Activated CD4-positive, alpha-beta T cell treated with anti-CD3 and anti-CD28 coated beads, Interleukin-2, amount 10 ng/mL, durations not matched to agents 24 days and 14 days (primary cell): ENCODE measurements at regions not wholly inside any gene's neighbourhood (a gene's known extent, or its start where the extent isn't known, plus 50 kb on each side); places are given as distances from the start of the nearest gene placed in this dataset.

Source experiments
- DNase-seq: peaks from one replicate; pipeline ENCODE4 v3.0.0; 2022
- H3K27ac Mint-ChIP-seq: one replicate; pipeline ENCODE4 v1.8.0; 2022; ENCODE audit warnings: mild to moderate bottlenecking, mixed read lengths
- H3K27me3 Mint-ChIP-seq: one replicate; pipeline ENCODE4 v1.8.0; 2022; ENCODE audit warnings: mixed read lengths
- H3K36me3 Mint-ChIP-seq: one replicate; pipeline ENCODE4 v1.8.0; 2022; ENCODE audit warnings: low read depth, mild to moderate bottlenecking, mixed read lengths
- H3K4me1 Mint-ChIP-seq: one replicate; pipeline ENCODE4 v1.8.0; 2021; ENCODE audit warnings: mixed read lengths
- H3K4me3 Mint-ChIP-seq: one replicate; pipeline ENCODE4 v1.8.0; 2022; ENCODE audit warnings: mild to moderate bottlenecking, moderate library complexity, mixed read lengths
- H3K9me3 Mint-ChIP-seq: one replicate; pipeline ENCODE4 v1.8.0; 2021; ENCODE audit warnings: mixed read lengths
- intact Hi-C: fragments of 100-400 bp; cut with micrococcal nuclease; formaldehyde crosslinking; loops from one replicate; pipeline ENCODE4 v1.15.1; 2023

- Mint-ChIP-seq H3K27me3 (peaks cover 3% of the 10 kb centered on the region), H3K27ac (no peak overlapping the region), H3K4me3 (no peak overlapping the region), H3K9me3 (peaks cover 12% of the 10 kb centered on the region), H3K4me1 (peaks cover 54% of the 10 kb centered on the region), H3K36me3 (peaks cover 2% of the 10 kb centered on the region)
- peak; percentile 53 for DNase-seq
- intact Hi-C loops, result loop anchor here (5.0 kb wide), 2 partner anchors 152 to 213 kb away; no protein-coding TSS in a partner anchor
Measured at GRCh38 chr6:105884426-105884825, 201.7 kb upstream of the PRDM1 start.

GRCh38 chr6:105884011-105884410, 202.1 kb upstream of the PRDM1 start:
- H3K27ac Mint-ChIP-seq, result no peak overlapping the region
- H3K4me1 Mint-ChIP-seq, result peaks cover 56% of the 10 kb centered on the region
- intact Hi-C loops, result loop anchor here (5.0 kb wide), 2 partner anchors 152 to 213 kb away; no protein-coding TSS in a partner anchor
- peaks cover 3% of the 10 kb centered on the region for H3K27me3 Mint-ChIP-seq
- peak; percentile 55 for DNase-seq
- H3K4me3 Mint-ChIP-seq, result no peak overlapping the region
- peaks cover 9% of the 10 kb centered on the region for H3K9me3 Mint-ChIP-seq
- H3K36me3 Mint-ChIP-seq, result peaks cover 2% of the 10 kb centered on the region

GRCh38 chr6:105882828-105883227, 203.3 kb upstream of the PRDM1 start:
- peak; percentile 42 for DNase-seq
- Mint-ChIP-seq H3K9me3 (peaks cover 14% of the 10 kb centered on the region), H3K36me3 (no peaks in the 10 kb centered on the region), H3K27me3 (peaks cover 3% of the 10 kb centered on the region), H3K4me1 (peaks cover 55% of the 10 kb centered on the region), H3K27ac (no peak overlapping the region), H3K4me3 (no peak overlapping the region)
- intact Hi-C loops, result loop anchor here (5.0 kb wide), 2 partner anchors 151 to 214 kb away; no protein-coding TSS in a partner anchor

- no peak overlapping the region for H3K27ac Mint-ChIP-seq
- no peaks in the 10 kb centered on the region for H3K36me3 Mint-ChIP-seq
- DNase-seq, result peak; percentile 34
- H3K9me3 Mint-ChIP-seq, result peaks cover 16% of the 10 kb centered on the region
- H3K4me3 Mint-ChIP-seq, result no peak overlapping the region
- peaks cover 3% of the 10 kb centered on the region for H3K27me3 Mint-ChIP-seq
- peaks cover 50% of the 10 kb centered on the region for H3K4me1 Mint-ChIP-seq
- intact Hi-C loops, result loop anchor here (5.0 kb wide), 2 partner anchors 150 to 215 kb away; no protein-coding TSS in a partner anchor
Measured at GRCh38 chr6:105882121-105882803, 203.9 kb upstream of the PRDM1 start.

- Mint-ChIP-seq H3K4me3 (no peak overlapping the region), H3K36me3 (no peaks in the 10 kb centered on the region), H3K27me3 (peaks cover 3% of the 10 kb centered on the region), H3K27ac (no peak overlapping the region), H3K9me3 (peaks cover 16% of the 10 kb centered on the region), H3K4me1 (peaks cover 45% of the 10 kb centered on the region)
- no peak for DNase-seq
- intact Hi-C loops, result loop anchor here (2.0 to 5.0 kb wide), 3 partner anchors 71 to 216 kb away; no protein-coding TSS in a partner anchor
Measured at GRCh38 chr6:105881608-105882007, 204.5 kb upstream of the PRDM1 start.

- Mint-ChIP-seq H3K36me3 (no peaks in the 10 kb centered on the region), H3K27me3 (peaks cover 3% of the 10 kb centered on the region), H3K27ac (peak overlapping the region; percentile 25), H3K9me3 (peaks cover 17% of the 10 kb centered on the region), H3K4me3 (peak overlapping the region; percentile 70), H3K4me1 (peaks cover 39% of the 10 kb centered on the region)
- peak; percentile 70 for DNase-seq
- intact Hi-C loops, result loop anchor here (1.0 to 5.0 kb wide), 4 partner anchors 20 to 217 kb away; no protein-coding TSS in a partner anchor
Measured at GRCh38 chr6:105880030-105880492, 206.1 kb upstream of the PRDM1 start.

GRCh38 chr6:105879146-105879545, 207.0 kb upstream of the PRDM1 start:
- H3K4me3 Mint-ChIP-seq, result no peak overlapping the region
- H3K36me3 Mint-ChIP-seq, result no peaks in the 10 kb centered on the region
- intact Hi-C loops, result loop anchor here (10.0 kb wide), 1 partner anchor 394 kb away; no protein-coding TSS in a partner anchor
- peaks cover 20% of the 10 kb centered on the region for H3K9me3 Mint-ChIP-seq
- H3K27ac Mint-ChIP-seq, result no peak overlapping the region
- no peak for DNase-seq
- peaks cover 35% of the 10 kb centered on the region for H3K4me1 Mint-ChIP-seq
- peaks cover 3% of the 10 kb centered on the region for H3K27me3 Mint-ChIP-seq

- intact Hi-C loops, result loop anchor here (10.0 kb wide), 1 partner anchor 391 kb away; no protein-coding TSS in a partner anchor
- peaks cover 3% of the 10 kb centered on the region for H3K27me3 Mint-ChIP-seq
- H3K4me3 Mint-ChIP-seq, result no peak overlapping the region
- H3K36me3 Mint-ChIP-seq, result peaks cover 2% of the 10 kb centered on the region
- peaks cover 31% of the 10 kb centered on the region for H3K4me1 Mint-ChIP-seq
- H3K27ac Mint-ChIP-seq, result no peak overlapping the region
- DNase-seq, result peak; percentile 48
- H3K9me3 Mint-ChIP-seq, result peaks cover 19% of the 10 kb centered on the region
Measured at GRCh38 chr6:105875974-105876640, 210.0 kb upstream of the PRDM1 start.

- intact Hi-C loops, result loop anchor here (10.0 kb wide), 1 partner anchor 390 kb away; no protein-coding TSS in a partner anchor
- DNase-seq, result no peak
- H3K36me3 Mint-ChIP-seq, result peaks cover 2% of the 10 kb centered on the region
- H3K27me3 Mint-ChIP-seq, result peaks cover 6% of the 10 kb centered on the region
- H3K4me1 Mint-ChIP-seq, result peaks cover 23% of the 10 kb centered on the region
- H3K9me3 Mint-ChIP-seq, result peaks cover 19% of the 10 kb centered on the region
- H3K27ac Mint-ChIP-seq, result no peak overlapping the region
- no peak overlapping the region for H3K4me3 Mint-ChIP-seq
Measured at GRCh38 chr6:105874835-105875626, 211.1 kb upstream of the PRDM1 start.

GRCh38 chr6:105873799-105874198, 212.3 kb upstream of the PRDM1 start:
- Mint-ChIP-seq H3K4me1 (peaks cover 17% of the 10 kb centered on the region), H3K4me3 (no peak overlapping the region), H3K36me3 (peaks cover 4% of the 10 kb centered on the region), H3K9me3 (peaks cover 22% of the 10 kb centered on the region), H3K27me3 (peaks cover 6% of the 10 kb centered on the region), H3K27ac (no peak overlapping the region)
- intact Hi-C loops, result loop anchor here (1.0 to 10.0 kb wide), 3 partner anchors 27 to 389 kb away; no protein-coding TSS in a partner anchor
- peak; percentile 49 for DNase-seq

GRCh38 chr6:105873211-105873704, 212.9 kb upstream of the PRDM1 start:
- peaks cover 5% of the 10 kb centered on the region for H3K36me3 Mint-ChIP-seq
- no peak overlapping the region for H3K4me3 Mint-ChIP-seq
- peak; percentile 47 for DNase-seq
- H3K27ac Mint-ChIP-seq, result no peak overlapping the region
- intact Hi-C loops, result loop anchor here (1.0 to 10.0 kb wide), 3 partner anchors 27 to 388 kb away; no protein-coding TSS in a partner anchor
- H3K27me3 Mint-ChIP-seq, result peaks cover 6% of the 10 kb centered on the region
- peaks cover 18% of the 10 kb centered on the region for H3K9me3 Mint-ChIP-seq
- peaks cover 13% of the 10 kb centered on the region for H3K4me1 Mint-ChIP-seq

GRCh38 chr6:105872249-105872648, 213.9 kb upstream of the PRDM1 start:
- intact Hi-C loops, result loop anchor here (10.0 kb wide), 1 partner anchor 387 kb away; no protein-coding TSS in a partner anchor

GRCh38 chr6:105871542-105871941, 214.6 kb upstream of the PRDM1 start:
- intact Hi-C loops, result loop anchor here (10.0 kb wide), 1 partner anchor 387 kb away; no protein-coding TSS in a partner anchor
- H3K36me3 Mint-ChIP-seq, result peaks cover 7% of the 10 kb centered on the region
- no peak overlapping the region for H3K4me3 Mint-ChIP-seq
- DNase-seq, result no peak
- peaks cover 6% of the 10 kb centered on the region for H3K27me3 Mint-ChIP-seq
- H3K4me1 Mint-ChIP-seq, result peaks cover 10% of the 10 kb centered on the region
- no peak overlapping the region for H3K27ac Mint-ChIP-seq
- peaks cover 24% of the 10 kb centered on the region for H3K9me3 Mint-ChIP-seq

More at GRCh38 chr6:105872249-105872648, 213.9 kb upstream of the PRDM1 start:
- no peak overlapping the region for H3K4me3 Mint-ChIP-seq
- peaks cover 12% of the 10 kb centered on the region for H3K4me1 Mint-ChIP-seq
- H3K27me3 Mint-ChIP-seq, result peaks cover 6% of the 10 kb centered on the region
- DNase-seq, result no peak
- peaks cover 21% of the 10 kb centered on the region for H3K9me3 Mint-ChIP-seq
- H3K36me3 Mint-ChIP-seq, result peaks cover 7% of the 10 kb centered on the region
- H3K27ac Mint-ChIP-seq, result no peak overlapping the region
